PC-9 (cell line): ENCODE measurements at regions not wholly inside any gene's neighbourhood (a gene's known extent, or its start where the extent isn't known, plus 50 kb on each side); places are given as distances from the start of the nearest gene placed in this dataset.

Experiments used
- BruUV-seq: library from RNA; stranded (reverse); fragments of 400-500 nt; replicated peaks from 2 replicates; lab custom pipeline; 2021; lab: Mats Ljungman, UMichigan
- CTCF ChIA-PET: fragments of 300-600 bp; sonication (Branson Sonifier 250); formaldehyde crosslinking; loops from one replicate; lab custom pipeline; 2022; ENCODE audit warnings: antibody characterized with exemption; lab: Charles Lee
- POLR2A ChIA-PET: fragments of 300-600 bp; sonication (Branson Sonifier 250); formaldehyde crosslinking; loops from one replicate; lab custom pipeline; 2022; ENCODE audit warnings: antibody characterized with exemption; ENCODE audit not compliant: unreplicated experiment; lab: Charles Lee
- DNase-seq, 2 experiments: peaks; one replicate each; pipeline versions ENCODE4 v3.0.0 to v3.0.0-alpha.2; 2015 to 2022; ENCODE audit warnings: mixed read lengths in 1 of 2
- H2AFZ ChIP-seq: fragments of 200-600 bp; sonication (generic); 2 replicates; pipeline ENCODE4 v1.8.1; 2017; ENCODE audit warnings: antibody characterized with exemption
- H3F3A ChIP-seq: fragments of 200-600 bp; sonication (generic); 2 replicates; pipeline ENCODE4 v1.8.1; 2017; ENCODE audit warnings: antibody characterized with exemption, mild to moderate bottlenecking, low read depth; ENCODE audit not compliant: insufficient read depth
- H3K27ac ChIP-seq: fragments of 200-600 bp; sonication (generic); 2 replicates; pipeline ENCODE4 v1.6.1; 2016; ENCODE audit warnings: mixed run types
- H3K27me3 ChIP-seq: fragments of 200-600 bp; sonication (generic); 2 replicates; pipeline ENCODE4 v1.6.1; 2016; ENCODE audit warnings: low read depth, mixed run types; ENCODE audit not compliant: insufficient read depth
- H3K36me3 ChIP-seq: fragments of 200-600 bp; sonication (generic); 2 replicates; pipeline ENCODE4 v1.6.1; 2016; ENCODE audit warnings: low read depth, mixed run types
- H3K4me1 ChIP-seq: fragments of 200-600 bp; sonication (generic); replicated peaks from 2 replicates; pipeline ENCODE4 v1.6.1; 2016; ENCODE audit warnings: mixed run types; ENCODE audit not compliant: insufficient read depth
- H3K4me2 ChIP-seq: fragments of 200-600 bp; sonication (generic); 2 replicates; pipeline ENCODE4 v1.6.1; 2017; ENCODE audit warnings: mixed run types
- H3K4me3 ChIP-seq: fragments of 200-600 bp; sonication (generic); 2 replicates; pipeline ENCODE4 v1.6.1; 2016; ENCODE audit warnings: mixed run types
- H3K79me2 ChIP-seq: fragments of 200-600 bp; sonication (generic); 2 replicates; pipeline ENCODE4 v1.6.1; 2017; ENCODE audit warnings: low read depth, mixed run types
- H3K9me2 ChIP-seq: fragments of 200-600 bp; sonication (generic); 2 replicates; pipeline ENCODE4 v1.8.1; 2017; ENCODE audit warnings: mild to moderate bottlenecking; ENCODE audit not compliant: insufficient read depth
- H3K9me3 ChIP-seq: fragments of 200-600 bp; sonication (generic); 2 replicates; pipeline ENCODE4 v1.8.1; 2016; ENCODE audit warnings: low read depth; ENCODE audit not compliant: insufficient read depth
- H4K20me1 ChIP-seq: fragments of 200-600 bp; sonication (generic); 2 replicates; pipeline ENCODE4 v1.8.1; 2017; ENCODE audit not compliant: insufficient read depth
- EZH2 ChIP-seq: fragments of 200-600 bp; sonication (generic); IDR thresholded peaks from 2 replicates; pipeline ENCODE4 v1.8.0; 2017; ENCODE audit warnings: antibody characterized with exemption, low read depth
- intact Hi-C: fragments of 100-400 bp; cut with micrococcal nuclease; formaldehyde crosslinking; loops from one replicate; pipeline ENCODE4 v1.10.0; 2022; ENCODE audit not compliant: unreplicated experiment
- TF ChIP-seq, protein P1 (sequence below): fragments of 200-600 bp; sonication (generic); conservative IDR thresholded peaks from 2 replicates; pipeline ENCODE4 v1.6.1; 2017; ENCODE audit warnings: mixed run types, antibody characterized with exemption, mild to moderate bottlenecking, moderate library complexity

DNA sequence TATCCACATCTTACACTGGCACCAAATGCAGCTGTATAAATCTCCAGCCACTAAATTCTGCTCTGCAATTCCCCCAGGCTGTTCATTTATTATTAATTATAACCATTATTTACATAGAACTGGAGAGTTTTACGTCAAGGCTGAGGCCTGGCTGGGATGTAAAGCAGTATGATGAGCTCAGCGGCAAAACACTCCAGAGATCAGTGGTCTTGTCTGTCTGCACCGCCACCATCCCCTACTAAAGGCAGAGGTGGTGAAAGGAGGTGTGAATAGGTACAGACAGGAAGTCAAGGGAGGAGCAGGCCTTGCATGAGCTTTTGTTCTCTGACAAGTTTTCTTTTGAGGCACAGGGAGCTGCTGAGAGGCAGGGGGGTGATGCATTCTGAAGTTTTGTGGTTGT is 159.9 kb upstream of the PCSK2 start:
- Histone ChIP-seq H4K20me1 (no peaks in the 10 kb centered on the region), H3K9me3 (no peaks in the 10 kb centered on the region), H3K9me2 (no peaks in the 10 kb centered on the region), H3K36me3 (no peaks in the 10 kb centered on the region), H3K4me2 (no peak overlapping the region), H2AFZ (no peak overlapping the region), H3F3A (no peaks in the 10 kb centered on the region), H3K27ac (no peak overlapping the region), H3K4me1 (no peaks in the 10 kb centered on the region), H3K4me3 (no peak overlapping the region), H3K79me2 (no peaks in the 10 kb centered on the region), H3K27me3 (0 out of 2 replicates have a peak, but pooled peaks cover 7% of the 10 kb centered on the region)
- no TSS peak for BruUV-seq
- CTCF ChIA-PET, result no interaction called here
- no peak for DNase-seq
- intact Hi-C loops, result no loop called here
- TF ChIP-seq, protein P1, sequence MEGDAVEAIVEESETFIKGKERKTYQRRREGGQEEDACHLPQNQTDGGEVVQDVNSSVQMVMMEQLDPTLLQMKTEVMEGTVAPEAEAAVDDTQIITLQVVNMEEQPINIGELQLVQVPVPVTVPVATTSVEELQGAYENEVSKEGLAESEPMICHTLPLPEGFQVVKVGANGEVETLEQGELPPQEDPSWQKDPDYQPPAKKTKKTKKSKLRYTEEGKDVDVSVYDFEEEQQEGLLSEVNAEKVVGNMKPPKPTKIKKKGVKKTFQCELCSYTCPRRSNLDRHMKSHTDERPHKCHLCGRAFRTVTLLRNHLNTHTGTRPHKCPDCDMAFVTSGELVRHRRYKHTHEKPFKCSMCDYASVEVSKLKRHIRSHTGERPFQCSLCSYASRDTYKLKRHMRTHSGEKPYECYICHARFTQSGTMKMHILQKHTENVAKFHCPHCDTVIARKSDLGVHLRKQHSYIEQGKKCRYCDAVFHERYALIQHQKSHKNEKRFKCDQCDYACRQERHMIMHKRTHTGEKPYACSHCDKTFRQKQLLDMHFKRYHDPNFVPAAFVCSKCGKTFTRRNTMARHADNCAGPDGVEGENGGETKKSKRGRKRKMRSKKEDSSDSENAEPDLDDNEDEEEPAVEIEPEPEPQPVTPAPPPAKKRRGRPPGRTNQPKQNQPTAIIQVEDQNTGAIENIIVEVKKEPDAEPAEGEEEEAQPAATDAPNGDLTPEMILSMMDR, result no peak
- POLR2A ChIA-PET, result no interaction called here

DNA sequence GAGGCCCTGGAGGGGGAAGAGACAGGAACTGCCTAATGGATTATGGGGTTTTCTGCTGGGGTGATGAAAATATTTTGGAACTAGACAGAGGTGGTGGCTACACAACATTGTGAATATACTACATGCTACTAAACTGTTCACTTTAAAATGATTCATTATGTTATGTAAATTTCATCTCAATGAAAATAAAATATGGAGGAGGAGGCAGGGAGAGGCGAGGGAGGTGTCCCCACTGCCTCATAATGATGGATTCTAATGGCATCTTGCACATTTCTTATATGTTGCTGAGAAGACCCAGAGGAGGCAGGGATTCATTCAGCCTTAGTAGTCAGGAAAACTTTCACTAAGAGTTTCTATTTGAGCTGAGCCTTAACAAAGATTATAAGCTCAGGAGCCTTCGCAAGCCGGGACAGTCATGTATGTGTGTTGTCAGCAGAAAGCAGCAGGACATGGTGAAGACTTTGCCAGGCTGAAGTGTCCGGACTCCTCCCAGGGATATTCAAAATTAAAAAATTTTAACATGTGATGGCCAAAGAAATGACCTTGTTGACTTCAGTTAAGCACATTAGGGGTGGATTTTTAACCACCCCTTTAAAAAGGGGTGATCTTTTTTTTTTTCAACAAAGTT is 158.6 kb upstream of the PCSK2 start:
- no peak for DNase-seq
- no peaks in the 10 kb centered on the region for H3K36me3 ChIP-seq
- H3K9me2 ChIP-seq, result no peaks in the 10 kb centered on the region
- no peaks in the 10 kb centered on the region for H3K4me1 ChIP-seq
- 0 out of 2 replicates have a peak, but pooled peaks cover 7% of the 10 kb centered on the region for H3K27me3 ChIP-seq
- no peaks in the 10 kb centered on the region for H4K20me1 ChIP-seq
- no peaks in the 10 kb centered on the region for H3K79me2 ChIP-seq
- TF ChIP-seq, protein P1, result no peak
- TF ChIP-seq EZH2, result no peak
- ChIA-PET POLR2A (no interaction called here), CTCF (no interaction called here)
- no peak overlapping the region for H2AFZ ChIP-seq
- no peaks in the 10 kb centered on the region for H3F3A ChIP-seq
- no peak overlapping the region for H3K4me3 ChIP-seq
- H3K9me3 ChIP-seq, result no peaks in the 10 kb centered on the region
- intact Hi-C loops, result no loop called here
- H3K4me2 ChIP-seq, result no peak overlapping the region
- BruUV-seq, result no TSS peak
- H3K27ac ChIP-seq, result no peak overlapping the region

DNA sequence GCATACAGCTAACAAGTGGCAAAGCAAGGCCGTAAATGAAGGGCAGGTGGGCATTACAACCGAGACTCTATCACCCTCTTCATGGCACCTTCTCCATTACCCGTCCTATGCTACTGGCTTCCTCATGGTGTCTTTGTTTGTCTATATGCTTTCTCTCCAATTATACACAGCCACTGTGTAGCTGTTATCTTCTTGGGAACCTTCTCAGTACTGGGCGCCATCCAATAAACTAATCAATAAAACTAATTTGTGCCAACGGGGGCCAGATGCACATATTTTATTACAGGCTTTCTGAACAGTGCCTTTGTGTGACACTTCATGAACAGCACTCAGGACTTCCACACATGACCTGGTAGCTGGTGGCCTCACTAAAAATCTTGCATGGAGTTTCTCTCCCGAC is 149.8 kb upstream of the PCSK2 start:
- ChIA-PET POLR2A (no interaction called here), CTCF (no interaction called here)
- H3K27me3 ChIP-seq, result no peaks in the 10 kb centered on the region
- no peaks in the 10 kb centered on the region for H3K9me3 ChIP-seq
- no peak overlapping the region for H3K4me2 ChIP-seq
- no peaks in the 10 kb centered on the region for H3K9me2 ChIP-seq
- BruUV-seq, result no TSS peak
- intact Hi-C loops, result no loop called here
- no peaks in the 10 kb centered on the region for H3K79me2 ChIP-seq
- no peak for DNase-seq
- H3K4me1 ChIP-seq, result no peaks in the 10 kb centered on the region
- no peak overlapping the region for H2AFZ ChIP-seq
- H3K4me3 ChIP-seq, result no peak overlapping the region
- TF ChIP-seq EZH2, result no peak
- TF ChIP-seq, protein P1, result no peak
- no peak overlapping the region for H3K27ac ChIP-seq
- no peaks in the 10 kb centered on the region for H4K20me1 ChIP-seq
- no peaks in the 10 kb centered on the region for H3F3A ChIP-seq
- H3K36me3 ChIP-seq, result no peaks in the 10 kb centered on the region
